ENCODE measurements at regions not wholly inside any gene's neighbourhood (a gene's known extent, or its start where the extent isn't known, plus 50 kb on each side); places are given as distances from the start of the nearest gene placed in this dataset.
"Not testable (repeated sequence)": the region's sequence is repeated elsewhere in the genome, so short reads cannot be mapped to it uniquely, and the experiment has no call there.

GRCh38 chr3:134740077-134740476 is 55.0 kb upstream of the EPHB1 start:
- H3K23ac ChIP-seq (ENCODE audit: low read depth, low read length); H3K4me1 ChIP-seq (ENCODE audit: control insufficient read depth, insufficient read depth, low read length); H2AK5ac ChIP-seq (ENCODE audit: low read depth, low read length); ATAC-seq (ENCODE audit: low read depth); H3K9ac ChIP-seq (ENCODE audit: low read depth, low read length); H3K36me3 ChIP-seq (ENCODE audit: control insufficient read depth, insufficient read depth, low read length); H3K14ac ChIP-seq (replicated peaks; ENCODE audit: low read depth, low read length); H2BK15ac ChIP-seq (ENCODE audit: low read depth, low read length); CTCF ChIA-PET; in situ Hi-C loops (cut with MboI; ENCODE audit: low sequenced_read_pairs); intact Hi-C loops (cut with micrococcal nuclease); H4K91ac ChIP-seq (ENCODE audit: insufficient read depth, low read depth, low read length); H3K27me3 ChIP-seq (ENCODE audit: control insufficient read depth, insufficient read depth, low read length); H3K56ac ChIP-seq (ENCODE audit: extremely low read depth, insufficient read depth, low read length); H2AFZ ChIP-seq (replicated peaks; ENCODE audit: low read length, poor library complexity); H4K20me1 ChIP-seq (ENCODE audit: insufficient read depth, low read length); H3K18ac ChIP-seq (ENCODE audit: low read depth, low read length); H3K4me3 ChIP-seq (ENCODE audit: insufficient read depth, low read depth, low read length); H2BK120ac ChIP-seq (ENCODE audit: low read depth, low read length); H3K9me1 ChIP-seq (ENCODE audit: insufficient read depth, low read length); H2AK9ac ChIP-seq (replicated peaks; ENCODE audit: low read depth, low read length, poor library complexity); BruUV-seq (replicated peaks); H3K4me2 ChIP-seq (ENCODE audit: low read depth, low read length); H3K4ac ChIP-seq (ENCODE audit: low read depth, low read length); H4K5ac ChIP-seq (ENCODE audit: low read depth, low read length); H4K8ac ChIP-seq (ENCODE audit: low read depth in 2 of 2, low read length in 2 of 2); H3K79me1 ChIP-seq (ENCODE audit: low read depth in 1 of 2, low read length in 2 of 2); POLR2A ChIA-PET (ENCODE audit: unreplicated experiment); H2BK5ac ChIP-seq (ENCODE audit: low read depth, low read length, poor library complexity, severe bottlenecking); H2BK20ac ChIP-seq (ENCODE audit: low read depth, low read length); H3K27ac ChIP-seq (ENCODE audit: insufficient read depth, low read length); H3K9me3 ChIP-seq (ENCODE audit: control insufficient read depth, insufficient read depth, low read length); DNase-seq; dilution Hi-C loops (cut with HindIII; ENCODE audit: low sequenced_read_pairs, unreplicated experiment): not testable (repeated sequence)
- 100% methylated on average over 1 of the region's 7 CpGs; no CpG with 5 or more reads in 1 of the 2 experiments for WGBS, 2 experiments (ENCODE audit: extremely low coverage in 2 of 2, insufficient read length in 1 of 2)

Measured in IMR-90 (cell line).